GM19372 (cell line): ENCODE measurements at regions not wholly inside any gene's neighbourhood (a gene's known extent, or its start where the extent isn't known, plus 50 kb on each side); places are given as distances from the start of the nearest gene placed in this dataset.

Experiments
- ATAC-seq: cut with Tn5 transposase; IDR thresholded peaks from one replicate; pipeline ENCODE4 v1.9.1; 2021; ENCODE audit warnings: mild to moderate bottlenecking, low read depth, moderate library complexity; ENCODE audit not compliant: unreplicated experiment

DNA sequence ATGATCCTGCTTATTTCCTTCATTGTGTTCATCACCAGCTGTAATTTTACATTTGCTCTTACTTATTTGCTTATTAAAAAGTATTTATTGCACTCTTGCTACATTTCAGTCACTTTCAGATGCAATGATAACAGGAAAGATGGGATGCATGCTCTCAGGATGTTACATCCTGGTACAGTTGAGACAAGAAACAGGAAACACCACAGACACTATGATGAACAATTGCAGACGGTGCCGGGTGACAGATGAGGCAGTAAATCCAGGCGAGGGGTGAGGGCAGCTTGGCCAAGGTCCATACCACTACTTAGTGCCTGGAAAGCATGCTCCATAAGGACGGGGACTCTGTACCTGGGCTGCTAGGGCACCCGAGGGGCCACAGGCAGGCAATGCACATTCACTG, 156.6 kb upstream of the RAB4A start:
- ATAC-seq, result no peak

GRCh38 chr1:229114850-229115365, 156.0 kb upstream of the RAB4A start:
- no peak for ATAC-seq

DNA sequence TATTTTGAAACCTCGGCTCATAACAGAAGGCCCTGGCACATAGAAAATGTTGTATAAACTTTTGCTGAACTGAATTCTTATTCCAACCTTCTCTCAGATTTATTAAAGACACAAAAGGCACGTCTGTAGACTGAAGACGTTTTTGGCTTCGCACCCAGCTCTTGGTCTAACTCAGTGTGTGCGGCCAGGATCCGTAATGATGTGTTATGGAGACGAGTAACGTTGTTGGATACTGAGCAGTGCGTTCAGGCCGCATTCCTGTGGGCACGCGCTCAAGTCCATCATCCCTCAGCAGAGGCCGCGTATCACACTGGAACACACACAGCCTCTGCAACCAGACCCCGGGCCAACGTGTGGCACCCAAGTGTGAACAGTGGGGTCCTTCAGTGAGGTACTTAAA, 154.8 kb upstream of the RAB4A start:
- ATAC-seq, result no peak

- ATAC-seq, result no peak
These were observed 153.1 kb upstream of the RAB4A start for GRCh38 chr1:229117664-229118300.

DNA sequence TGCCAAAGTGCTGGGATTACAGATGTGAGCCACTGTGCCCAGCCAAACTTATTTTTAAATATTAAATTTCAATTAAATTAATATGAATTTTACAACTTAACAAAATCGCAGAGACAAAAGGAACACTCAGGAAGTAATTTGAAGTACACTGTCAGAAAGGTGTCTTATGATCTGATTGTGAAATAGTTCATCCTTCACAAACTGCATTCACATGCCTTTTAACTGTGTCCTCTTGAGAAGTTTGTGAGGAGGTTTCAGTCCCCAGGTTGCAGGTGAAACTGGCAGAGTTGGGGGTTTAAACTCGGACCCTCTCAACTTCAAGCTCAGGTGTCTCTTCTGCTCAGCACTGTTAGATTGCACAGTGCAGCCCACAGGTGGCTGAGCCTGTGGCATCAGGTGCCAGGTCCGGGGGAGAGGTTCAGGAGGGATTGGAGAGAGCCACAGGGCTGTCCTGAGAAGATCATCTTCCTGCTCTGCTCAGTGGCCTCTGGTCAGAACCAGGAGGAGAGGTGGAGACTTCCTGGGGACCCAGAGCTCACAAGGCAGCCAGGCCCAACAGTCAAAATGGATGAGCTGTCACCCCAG, 152.3 kb upstream of the RAB4A start:
- no peak for ATAC-seq

DNA sequence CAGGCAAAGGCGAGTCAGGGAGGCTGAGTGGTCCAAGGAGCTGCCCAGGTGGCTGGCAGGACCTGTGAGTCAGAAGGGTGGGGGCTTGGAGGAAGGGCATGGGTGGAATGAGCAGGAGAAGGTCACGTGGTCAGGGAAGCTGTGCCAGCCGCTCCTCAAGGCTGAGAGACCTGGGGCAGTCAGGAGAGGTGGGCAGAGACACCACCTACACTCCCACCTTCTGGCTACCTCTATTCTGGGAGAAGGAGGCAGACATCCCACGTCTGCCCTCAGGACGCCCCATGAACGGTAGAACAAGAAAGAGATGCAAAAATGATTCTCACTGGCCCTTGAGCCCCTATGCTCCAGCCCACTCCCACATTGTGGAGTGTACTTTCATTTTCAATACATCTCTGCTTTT, 151.8 kb upstream of the RAB4A start:
- no peak for ATAC-seq

DNA sequence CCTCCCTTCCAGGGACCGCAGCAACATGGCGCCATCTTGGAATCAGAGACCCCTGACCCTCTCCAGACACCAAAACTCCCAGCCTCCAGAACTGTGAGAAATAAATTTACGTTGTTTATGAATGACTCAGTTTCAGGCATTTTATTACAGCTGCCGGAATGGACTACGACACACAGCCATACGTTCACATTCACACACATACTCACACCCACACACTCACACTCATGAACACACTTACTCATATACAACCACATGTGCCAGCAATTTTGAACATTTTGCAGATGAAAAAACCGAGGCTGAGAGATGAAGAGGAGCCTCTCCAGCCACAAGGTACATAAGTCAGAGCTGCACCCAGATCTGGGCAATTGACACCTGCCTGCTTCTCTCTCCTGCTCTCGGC, 151.0 kb upstream of the RAB4A start:
- no peak for ATAC-seq

GRCh38 chr1:229121845-229122436, 149.0 kb upstream of the RAB4A start:
- ATAC-seq, result no peak

DNA sequence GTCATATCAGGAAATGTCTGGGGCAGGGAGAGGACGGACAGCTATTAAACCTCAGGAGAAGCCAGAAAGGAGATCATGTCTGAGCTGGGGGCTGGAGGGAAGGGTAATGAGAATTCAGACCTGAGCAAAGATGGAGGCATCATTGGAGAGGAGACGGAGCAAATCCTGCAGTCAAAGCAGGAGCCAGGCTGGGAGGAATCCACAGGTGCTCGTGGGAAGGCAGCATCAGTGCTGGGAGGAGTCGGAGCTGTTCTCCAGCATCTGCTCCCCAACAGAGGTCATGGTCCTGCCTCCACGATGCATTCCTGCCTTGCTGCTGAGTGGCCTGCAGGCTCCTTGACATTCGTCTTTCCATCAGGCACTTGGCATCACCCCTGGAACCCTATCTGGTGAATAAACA, 148.3 kb upstream of the RAB4A start:
- no peak for ATAC-seq

- ATAC-seq, result no peak
These were observed 146.8 kb upstream of the RAB4A start for GRCh38 chr1:229124116-229124515.

DNA sequence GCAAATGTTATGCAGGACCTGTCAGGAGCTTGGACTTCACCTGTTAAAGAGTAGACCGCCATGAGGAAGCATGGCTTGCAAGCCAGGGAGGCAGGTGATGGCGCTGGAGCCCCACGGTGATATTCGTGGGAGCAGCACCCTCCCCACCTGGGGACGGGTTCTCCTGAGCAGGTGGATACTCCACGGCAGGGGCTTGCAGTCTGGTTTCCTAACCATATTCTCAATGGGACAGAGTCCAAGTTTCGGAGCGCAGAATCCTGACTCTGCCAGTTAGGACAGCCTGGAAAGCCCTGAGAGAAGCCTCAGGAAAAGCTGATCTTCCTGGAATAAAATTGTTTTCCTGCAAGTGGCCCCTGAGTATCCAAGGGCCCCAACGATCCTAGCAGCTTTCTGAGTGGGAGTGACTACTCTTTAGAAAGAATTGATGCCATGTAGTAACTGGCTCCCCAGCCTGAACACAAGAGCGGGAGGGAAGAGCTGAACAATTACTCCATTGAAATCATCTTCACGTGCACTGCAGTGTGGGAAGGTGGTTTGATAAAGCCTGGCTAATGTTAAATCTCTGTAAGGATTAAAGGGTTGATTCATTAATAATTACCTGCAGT, 146.3 kb upstream of the RAB4A start:
- ATAC-seq, result no peak

DNA sequence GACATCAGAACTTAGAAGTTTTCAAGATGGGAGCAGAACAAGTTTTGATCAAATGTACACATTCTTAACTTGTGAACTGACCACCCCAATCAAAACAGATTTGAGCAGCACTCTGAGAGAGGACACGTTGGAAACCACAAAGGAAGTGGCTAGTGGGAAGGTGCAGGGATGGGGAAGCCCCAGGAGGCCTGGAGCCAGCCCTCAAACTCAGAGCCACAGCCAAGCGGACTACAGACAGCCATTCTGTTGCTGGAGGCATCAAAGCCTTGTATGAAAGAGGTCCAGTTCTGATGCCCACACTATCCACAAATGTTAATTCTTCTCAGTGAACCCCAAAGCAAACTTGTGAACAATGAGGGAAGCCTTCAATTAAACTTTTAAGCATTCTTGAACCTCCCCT, 143.6 kb upstream of the RAB4A start:
- no peak for ATAC-seq

DNA sequence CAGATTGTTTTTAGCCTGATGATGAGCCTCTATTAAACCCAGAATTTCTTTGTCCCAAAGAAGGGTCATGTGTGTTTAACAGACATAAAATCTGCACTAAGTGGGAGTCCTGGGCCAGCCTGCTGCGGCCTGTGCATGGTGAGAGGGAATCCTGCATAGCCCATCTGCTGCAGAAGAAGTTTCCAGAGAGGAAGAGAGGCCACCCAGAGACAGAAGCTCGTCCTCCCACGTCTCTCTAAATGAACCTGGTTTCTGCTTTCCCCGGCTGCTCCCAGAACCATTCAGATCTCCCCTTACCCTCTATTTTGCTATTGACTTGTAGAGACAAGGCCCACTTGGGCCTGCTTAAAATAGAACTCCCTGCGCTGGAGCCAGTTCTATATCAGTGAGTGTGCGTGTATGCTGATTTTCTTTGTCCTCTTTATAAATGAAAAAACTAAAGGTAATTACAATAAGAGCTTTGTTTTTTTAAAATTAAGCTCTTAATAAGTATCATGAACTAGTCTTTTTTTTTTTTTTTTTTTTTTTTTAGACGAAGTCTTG, 142.8 kb upstream of the RAB4A start:
- no peak for ATAC-seq

- ATAC-seq, result no peak
These were observed 141.4 kb upstream of the RAB4A start for GRCh38 chr1:229129301-229130027.

- ATAC-seq, result no peak
These were observed 140.8 kb upstream of the RAB4A start for GRCh38 chr1:229130028-229130668.

- no peak for ATAC-seq
These were observed 139.4 kb upstream of the RAB4A start for GRCh38 chr1:229131243-229132105.

GRCh38 chr1:229132106-229132443, 138.8 kb upstream of the RAB4A start:
- no peak for ATAC-seq

DNA sequence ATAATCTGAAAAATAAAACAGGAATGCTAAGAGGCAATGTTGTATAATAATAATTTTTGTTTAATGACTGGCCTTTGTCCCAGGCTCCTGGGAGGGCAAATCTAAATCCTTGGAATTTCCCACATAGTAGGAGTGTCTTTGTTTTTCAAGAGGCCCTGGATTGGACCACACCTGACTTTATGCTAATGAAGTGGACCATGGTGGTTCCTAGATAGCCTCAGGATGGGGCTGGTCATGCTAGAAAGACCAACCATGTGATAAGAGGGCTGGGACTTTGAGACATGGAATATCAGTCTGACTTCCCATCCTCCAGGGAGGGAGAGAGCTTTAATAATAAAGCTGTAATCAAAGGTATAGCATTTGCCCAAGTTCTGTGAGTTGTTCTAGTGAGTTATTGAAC, 138.2 kb upstream of the RAB4A start:
- no peak for ATAC-seq

DNA sequence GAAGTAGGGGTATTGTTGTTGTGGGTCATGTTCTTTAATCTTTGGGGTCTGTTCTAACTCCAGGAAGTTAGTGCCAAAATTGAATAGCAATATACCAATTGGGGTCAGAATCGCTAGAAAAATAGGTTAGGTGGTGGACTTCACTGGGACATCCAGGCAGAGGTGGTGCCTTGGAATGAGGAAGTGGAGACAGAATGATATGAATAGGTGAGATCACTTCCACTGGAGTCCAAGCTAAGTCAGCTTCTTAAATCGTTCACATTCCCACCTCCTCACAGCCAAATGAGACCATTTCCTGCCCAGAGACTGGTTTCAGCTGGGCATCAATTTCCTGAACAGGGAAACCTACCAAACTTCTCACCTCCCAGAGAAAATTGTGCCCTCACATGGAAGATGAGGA, 137.8 kb upstream of the RAB4A start:
- no peak for ATAC-seq
